HG02938 (cell line): ENCODE measurements at regions not wholly inside any gene's neighbourhood (a gene's known extent, or its start where the extent isn't known, plus 50 kb on each side); places are given as distances from the start of the nearest gene placed in this dataset.

Experiments
- ATAC-seq: cut with Tn5 transposase; IDR thresholded peaks from one replicate; pipeline ENCODE4 v1.9.1; 2021; ENCODE audit warnings: mild to moderate bottlenecking, moderate library complexity; ENCODE audit not compliant: unreplicated experiment

- ATAC-seq: no peak
These were observed 396.9 kb downstream of the ENC1 start for GRCh38 chr5:74243634-74244033.

GRCh38 chr5:74242516-74242915 lies 398.0 kb downstream of the ENC1 start:
- ATAC-seq: no peak

- no peak for ATAC-seq
These were observed 398.8 kb downstream of the ENC1 start for GRCh38 chr5:74241751-74242140.

GRCh38 chr5:74240783-74241750 lies 399.5 kb downstream of the ENC1 start:
- no peak for ATAC-seq

GRCh38 chr5:74239261-74239660 lies 401.3 kb downstream of the ENC1 start:
- no peak for ATAC-seq

GRCh38 chr5:74237571-74238145 lies 402.9 kb downstream of the ENC1 start:
- no peak for ATAC-seq

- ATAC-seq: no peak
These were observed 405.0 kb downstream of the ENC1 start for GRCh38 chr5:74235552-74235951.

- no peak for ATAC-seq
These were observed 407.0 kb downstream of the ENC1 start for GRCh38 chr5:74233571-74233970.

- ATAC-seq: no peak
These were observed 407.4 kb downstream of the ENC1 start for GRCh38 chr5:74233091-74233490.

GRCh38 chr5:74232276-74232675 lies 408.3 kb downstream of the ENC1 start:
- ATAC-seq: no peak

GRCh38 chr5:74231697-74232096 lies 408.8 kb downstream of the ENC1 start:
- ATAC-seq: no peak

- ATAC-seq: no peak
These were observed 413.6 kb downstream of the ENC1 start for GRCh38 chr5:74226716-74227485.

- no peak for ATAC-seq
These were observed 414.9 kb downstream of the ENC1 start for GRCh38 chr5:74225587-74225986.

- no peak for ATAC-seq
These were observed 416.2 kb downstream of the ENC1 start for GRCh38 chr5:74224331-74224730.

- ATAC-seq: no peak
These were observed 417.7 kb downstream of the ENC1 start for GRCh38 chr5:74222806-74223205.

- no peak for ATAC-seq
These were observed 419.1 kb downstream of the ENC1 start for GRCh38 chr5:74221413-74221812.

- no peak for ATAC-seq
These were observed 424.5 kb downstream of the ENC1 start for GRCh38 chr5:74216012-74216411.

GRCh38 chr5:74212336-74212735 lies 428.2 kb downstream of the ENC1 start:
- ATAC-seq: no peak

GRCh38 chr5:74209571-74209970 lies 431.0 kb downstream of the ENC1 start:
- no peak for ATAC-seq

GRCh38 chr5:74206579-74207550 lies 433.7 kb downstream of the ENC1 start:
- no peak for ATAC-seq
